ENCODE measurements at regions not wholly inside any gene's neighbourhood (a gene's known extent, or its start where the extent isn't known, plus 50 kb on each side); places are given as distances from the start of the nearest gene placed in this dataset.

DNA sequence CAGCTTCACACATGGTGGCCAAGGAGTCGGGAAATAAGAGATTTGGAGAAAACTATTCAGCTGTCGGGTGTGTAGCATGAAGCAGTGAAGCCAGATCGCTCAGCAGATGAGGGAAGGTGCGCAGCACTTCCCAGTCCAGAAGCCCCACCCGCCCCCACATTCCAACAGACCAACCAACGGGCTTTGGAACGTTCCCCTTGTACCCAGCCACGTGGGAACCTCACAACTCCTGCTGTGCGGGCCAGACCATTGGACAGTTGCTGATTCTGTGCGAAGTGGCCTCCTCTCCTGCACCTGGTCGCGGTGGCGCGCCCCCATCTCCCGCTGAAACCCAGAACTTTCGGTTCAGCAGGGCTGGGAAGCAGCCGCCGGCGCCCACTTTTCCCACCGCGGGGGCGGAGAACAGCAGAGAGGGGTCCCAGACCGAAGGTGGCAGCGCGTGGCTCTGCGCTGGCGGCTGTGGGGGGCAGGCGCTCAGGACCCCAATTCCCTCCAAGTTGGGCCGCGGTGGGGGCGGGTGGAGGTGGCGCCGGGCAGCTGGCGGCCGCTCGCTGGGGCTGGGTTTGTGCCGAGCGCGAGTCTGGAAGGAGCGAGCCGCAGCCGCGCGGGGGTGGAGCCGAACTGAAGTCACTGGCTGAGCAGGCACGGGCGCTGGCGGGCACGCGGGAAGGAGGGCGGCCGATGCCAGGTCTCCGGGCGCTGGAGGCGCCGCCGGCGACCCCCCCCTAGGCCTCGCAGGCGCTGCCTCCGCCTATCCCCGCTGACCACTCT, 1301.5 kb upstream of the SORCS1 start:
- H3K4me3 ChIP-seq (ENCODE audit: low read depth, low read length), result no peak overlapping the region
- no peak for DNase-seq
- H3K4me1 ChIP-seq, result no peaks in the 10 kb centered on the region
- no peaks in the 10 kb centered on the region for H3K9me3 ChIP-seq
- H3K27me3 ChIP-seq, result no peaks in the 10 kb centered on the region
- TF ChIP-seq, protein P1, sequence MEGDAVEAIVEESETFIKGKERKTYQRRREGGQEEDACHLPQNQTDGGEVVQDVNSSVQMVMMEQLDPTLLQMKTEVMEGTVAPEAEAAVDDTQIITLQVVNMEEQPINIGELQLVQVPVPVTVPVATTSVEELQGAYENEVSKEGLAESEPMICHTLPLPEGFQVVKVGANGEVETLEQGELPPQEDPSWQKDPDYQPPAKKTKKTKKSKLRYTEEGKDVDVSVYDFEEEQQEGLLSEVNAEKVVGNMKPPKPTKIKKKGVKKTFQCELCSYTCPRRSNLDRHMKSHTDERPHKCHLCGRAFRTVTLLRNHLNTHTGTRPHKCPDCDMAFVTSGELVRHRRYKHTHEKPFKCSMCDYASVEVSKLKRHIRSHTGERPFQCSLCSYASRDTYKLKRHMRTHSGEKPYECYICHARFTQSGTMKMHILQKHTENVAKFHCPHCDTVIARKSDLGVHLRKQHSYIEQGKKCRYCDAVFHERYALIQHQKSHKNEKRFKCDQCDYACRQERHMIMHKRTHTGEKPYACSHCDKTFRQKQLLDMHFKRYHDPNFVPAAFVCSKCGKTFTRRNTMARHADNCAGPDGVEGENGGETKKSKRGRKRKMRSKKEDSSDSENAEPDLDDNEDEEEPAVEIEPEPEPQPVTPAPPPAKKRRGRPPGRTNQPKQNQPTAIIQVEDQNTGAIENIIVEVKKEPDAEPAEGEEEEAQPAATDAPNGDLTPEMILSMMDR (IDR thresholded peaks at IDR 0.05; ENCODE audit: low read depth, low read length), result no peak
- H3K36me3 ChIP-seq, result no peaks in the 10 kb centered on the region

DNA sequence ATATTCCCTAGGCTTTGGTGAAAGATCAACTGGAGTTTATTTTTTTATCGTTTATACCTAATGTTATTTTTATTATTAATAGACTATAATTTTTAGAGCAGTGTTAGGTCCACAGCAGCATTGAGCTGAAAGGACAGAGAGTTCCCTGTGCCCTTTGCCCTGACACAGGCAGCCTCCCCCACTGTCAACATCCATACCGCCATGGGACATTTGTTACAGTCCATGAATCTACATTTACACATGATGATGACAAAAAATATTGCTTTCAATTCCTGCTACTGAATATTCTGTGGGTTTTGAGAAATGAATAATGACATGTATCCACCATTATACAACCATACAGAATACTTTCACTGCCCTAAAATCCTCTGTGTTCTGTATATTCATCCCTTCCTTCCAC, 1297.5 kb upstream of the SORCS1 start:
- no peak for DNase-seq
- TF ChIP-seq, protein P1 (IDR thresholded peaks at IDR 0.05; ENCODE audit: low read depth, low read length), result no peak
- H3K36me3 ChIP-seq, result no peaks in the 10 kb centered on the region
- H3K9me3 ChIP-seq, result no peaks in the 10 kb centered on the region
- no peaks in the 10 kb centered on the region for H3K27me3 ChIP-seq
- H3K4me1 ChIP-seq, result no peaks in the 10 kb centered on the region
- no peak overlapping the region for H3K4me3 ChIP-seq (ENCODE audit: low read depth, low read length)

DNA sequence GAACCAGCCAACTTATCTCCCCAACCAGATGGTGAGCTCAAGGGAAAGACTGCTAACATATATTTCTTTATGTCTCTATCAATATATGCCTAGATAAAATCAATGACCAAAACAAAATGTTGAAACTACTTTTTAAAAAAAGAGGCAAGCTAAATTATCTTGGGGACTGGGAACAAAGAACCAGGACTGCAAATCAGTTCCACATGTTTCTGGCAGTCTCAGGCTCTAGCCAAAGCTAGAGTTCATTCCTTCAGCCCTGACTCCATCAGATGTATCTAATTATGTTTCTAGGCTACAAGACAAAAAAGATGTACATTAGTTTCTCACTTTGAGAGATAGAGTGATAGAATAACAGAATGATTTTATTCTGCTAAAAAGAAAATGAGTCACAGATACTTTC, 1290.3 kb upstream of the SORCS1 start:
- peaks cover 24% of the 10 kb centered on the region for H3K4me1 ChIP-seq
- H3K27me3 ChIP-seq, result no peaks in the 10 kb centered on the region
- H3K36me3 ChIP-seq, result no peaks in the 10 kb centered on the region
- no peaks in the 10 kb centered on the region for H3K9me3 ChIP-seq
- H3K4me3 ChIP-seq (ENCODE audit: low read depth, low read length), result no peak overlapping the region
- TF ChIP-seq, protein P1 (IDR thresholded peaks at IDR 0.05; ENCODE audit: low read depth, low read length), result no peak
- DNase-seq, result no peak

DNA sequence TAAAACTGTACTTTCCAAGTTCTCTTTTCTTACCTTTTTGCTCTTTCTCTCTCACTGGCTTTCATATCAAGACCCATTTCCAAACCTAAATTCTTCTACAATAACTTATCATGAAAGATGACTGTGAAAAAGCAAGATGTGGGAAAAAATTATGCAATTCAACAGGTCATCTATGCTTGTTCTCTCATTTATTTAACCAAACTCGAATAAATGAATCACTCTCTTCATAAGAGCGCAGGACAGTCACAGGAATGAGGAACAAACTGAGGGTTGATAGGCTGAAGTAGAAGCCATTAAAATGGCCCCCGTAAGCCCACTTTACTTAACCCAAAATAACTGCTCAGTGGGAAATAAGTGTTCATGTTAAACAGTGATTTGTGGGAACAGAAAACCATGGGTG, 1289.7 kb upstream of the SORCS1 start:
- no peak overlapping the region for H3K4me3 ChIP-seq (ENCODE audit: low read depth, low read length)
- H3K27me3 ChIP-seq, result no peaks in the 10 kb centered on the region
- no peaks in the 10 kb centered on the region for H3K9me3 ChIP-seq
- TF ChIP-seq, protein P1 (IDR thresholded peaks at IDR 0.05; ENCODE audit: low read depth, low read length), result no peak
- peaks cover 24% of the 10 kb centered on the region for H3K4me1 ChIP-seq
- no peak for DNase-seq
- H3K36me3 ChIP-seq, result no peaks in the 10 kb centered on the region

DNA sequence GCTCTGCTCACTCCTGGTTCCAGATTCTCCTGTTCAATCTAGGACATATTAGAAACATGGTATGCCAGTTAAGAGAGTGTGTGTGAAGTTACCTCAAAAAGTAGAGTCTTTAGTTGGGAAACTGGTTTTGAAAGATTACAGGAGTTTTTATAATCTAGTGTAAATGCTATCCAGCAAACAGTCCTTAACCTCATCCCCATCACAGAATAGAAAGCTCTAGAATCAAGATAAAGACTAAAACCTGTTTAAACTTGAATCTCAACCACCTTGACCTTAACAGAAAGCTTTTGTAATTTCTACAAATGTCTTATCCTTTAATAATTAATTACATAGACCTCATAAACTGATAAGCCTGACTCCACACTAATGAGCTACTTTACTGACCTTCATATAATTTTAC, 1288.7 kb upstream of the SORCS1 start:
- Histone ChIP-seq H3K4me3 (ENCODE audit: low read depth, low read length) (no peak overlapping the region), H3K27me3 (no peaks in the 10 kb centered on the region), H3K4me1 (peaks cover 24% of the 10 kb centered on the region), H3K9me3 (no peaks in the 10 kb centered on the region), H3K36me3 (no peaks in the 10 kb centered on the region)
- TF ChIP-seq, protein P1 (IDR thresholded peaks at IDR 0.05; ENCODE audit: low read depth, low read length), result no peak
- no peak for DNase-seq

DNA sequence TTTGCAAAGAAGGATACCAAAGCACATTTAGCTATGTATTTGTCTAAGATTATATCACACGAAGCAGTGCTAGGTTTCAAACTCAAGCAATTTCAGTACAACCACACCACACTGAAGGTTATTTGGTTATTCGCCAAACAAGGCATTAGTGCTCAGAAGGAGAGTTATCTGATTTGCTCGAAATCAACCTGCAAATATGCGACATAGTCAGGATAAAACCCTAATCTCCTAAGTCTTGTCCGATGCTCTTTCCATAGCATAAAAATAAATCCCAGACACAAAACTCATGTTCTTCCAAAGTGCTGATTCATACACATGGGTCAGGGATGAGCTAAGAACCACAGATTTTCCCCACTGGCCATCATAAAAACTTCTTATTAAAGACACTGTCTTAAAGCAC, 1288.0 kb upstream of the SORCS1 start:
- H3K36me3 ChIP-seq, result no peaks in the 10 kb centered on the region
- no peak overlapping the region for H3K4me3 ChIP-seq (ENCODE audit: low read depth, low read length)
- peaks cover 24% of the 10 kb centered on the region for H3K4me1 ChIP-seq
- no peaks in the 10 kb centered on the region for H3K27me3 ChIP-seq
- TF ChIP-seq, protein P1 (IDR thresholded peaks at IDR 0.05; ENCODE audit: low read depth, low read length), result no peak
- DNase-seq, result no peak
- H3K9me3 ChIP-seq, result no peaks in the 10 kb centered on the region
